ENCODE measurements at regions not wholly inside any gene's neighbourhood (a gene's known extent, or its start where the extent isn't known, plus 50 kb on each side); places are given as distances from the start of the nearest gene placed in this dataset.

DNA sequence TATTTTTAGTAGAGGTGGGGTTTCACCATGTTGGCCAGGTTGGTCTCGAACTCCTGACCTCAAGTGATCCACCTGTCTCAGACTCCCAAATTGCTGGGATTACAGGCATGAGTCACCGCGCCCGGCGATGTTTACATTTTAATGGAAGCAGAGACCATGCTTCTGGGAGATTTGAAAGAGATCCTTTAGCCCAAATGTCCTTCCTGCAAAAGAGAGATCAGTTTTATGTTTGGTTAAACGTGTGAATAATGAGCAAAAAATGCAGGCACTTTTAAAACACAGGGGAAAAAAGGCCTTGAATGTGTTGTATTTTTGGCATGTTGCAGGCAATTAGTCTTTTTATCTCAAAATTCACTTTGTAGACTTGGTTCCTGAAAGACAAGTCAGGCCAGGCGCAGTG, 95.8 kb upstream of the ELOVL6 start:
- H3K27ac Mint-ChIP-seq: no peak overlapping the region
- H3K9me3 ChIP-seq (ENCODE audit: control insufficient read depth, low read length, poor library complexity, severe bottlenecking): no peaks in the 10 kb centered on the region
- peaks cover 56% of the 10 kb centered on the region for H3K27me3 Mint-ChIP-seq
- peaks cover under 1% of the 10 kb centered on the region for H3K36me3 Mint-ChIP-seq (ENCODE audit: low read depth)
- ATAC-seq: no peak
- peaks cover 2% of the 10 kb centered on the region for H3K4me1 Mint-ChIP-seq
- no peak for DNase-seq
- H3K4me3 Mint-ChIP-seq: no peak overlapping the region

DNA sequence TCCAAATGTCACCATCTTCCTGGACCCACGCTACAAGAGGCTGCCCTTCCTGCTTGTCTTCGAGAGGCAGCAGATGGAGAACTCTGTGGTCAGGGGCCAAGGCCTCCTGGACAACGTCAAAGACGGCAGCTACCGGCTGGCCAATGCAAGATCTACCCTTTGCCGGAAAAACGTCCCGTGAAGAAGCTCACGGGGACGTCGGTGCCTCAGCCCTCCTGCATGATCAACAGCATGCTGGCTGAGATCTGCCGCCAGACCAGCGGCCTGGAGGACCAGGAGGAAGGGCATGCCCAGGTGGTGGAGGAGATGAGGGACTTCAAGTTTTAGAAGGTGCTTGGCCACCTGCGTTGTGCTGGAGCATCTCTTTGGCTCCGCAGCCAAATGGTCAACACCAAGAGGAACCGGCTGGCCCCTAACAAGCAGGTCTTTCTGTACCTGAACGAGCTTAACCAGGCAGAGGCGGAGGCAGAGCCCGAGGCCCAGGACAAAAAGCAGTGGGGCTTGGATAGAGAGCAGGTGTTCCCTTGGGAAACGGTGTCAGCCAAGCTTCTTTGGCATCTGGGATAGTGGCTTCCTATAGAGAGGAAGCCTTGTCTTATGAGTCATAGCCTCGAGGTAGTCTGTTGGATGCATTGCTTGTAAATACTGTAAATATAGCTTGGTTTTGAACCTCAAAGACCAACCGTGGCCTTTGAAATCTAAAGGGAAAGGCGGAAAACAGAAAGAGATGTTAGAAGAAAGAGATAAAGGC, 94.8 kb upstream of the ELOVL6 start:
- peaks cover 56% of the 10 kb centered on the region for H3K27me3 Mint-ChIP-seq
- no peaks in the 10 kb centered on the region for H3K9me3 ChIP-seq (ENCODE audit: control insufficient read depth, low read length, poor library complexity, severe bottlenecking)
- DNase-seq (no peak), ATAC-seq (no peak)
- no peak overlapping the region for H3K27ac Mint-ChIP-seq
- no peak overlapping the region for H3K4me3 Mint-ChIP-seq
- peaks cover 2% of the 10 kb centered on the region for H3K4me1 Mint-ChIP-seq
- peaks cover 4% of the 10 kb centered on the region for H3K36me3 Mint-ChIP-seq (ENCODE audit: low read depth)

DNA sequence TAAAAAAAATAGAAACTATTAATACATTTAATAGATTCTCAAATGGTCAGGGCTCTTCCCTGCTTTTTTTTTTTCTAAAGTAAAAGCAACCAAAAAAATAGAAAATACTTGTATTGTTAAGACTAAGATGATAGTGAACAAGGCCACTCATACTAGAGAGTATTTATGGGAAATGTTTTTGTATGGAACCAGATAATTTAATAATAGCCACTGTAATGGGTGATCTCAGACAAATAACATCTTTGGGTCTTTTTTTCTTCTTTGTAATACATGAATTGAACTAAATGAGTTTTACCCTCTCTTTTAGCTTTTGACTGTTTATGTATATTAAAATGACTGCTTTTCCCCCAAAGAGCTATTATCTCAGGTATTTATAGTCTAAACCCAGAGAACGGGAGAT, 92.1 kb upstream of the ELOVL6 start:
- no peaks in the 10 kb centered on the region for H3K9me3 ChIP-seq (ENCODE audit: control insufficient read depth, low read length, poor library complexity, severe bottlenecking)
- Mint-ChIP-seq H3K4me1 (peaks cover 2% of the 10 kb centered on the region), H3K27me3 (peaks cover 48% of the 10 kb centered on the region), H3K4me3 (no peak overlapping the region), H3K27ac (no peak overlapping the region), H3K36me3 (ENCODE audit: low read depth) (peaks cover 4% of the 10 kb centered on the region)
- DNase-seq (no peak), ATAC-seq (no peak)

DNA sequence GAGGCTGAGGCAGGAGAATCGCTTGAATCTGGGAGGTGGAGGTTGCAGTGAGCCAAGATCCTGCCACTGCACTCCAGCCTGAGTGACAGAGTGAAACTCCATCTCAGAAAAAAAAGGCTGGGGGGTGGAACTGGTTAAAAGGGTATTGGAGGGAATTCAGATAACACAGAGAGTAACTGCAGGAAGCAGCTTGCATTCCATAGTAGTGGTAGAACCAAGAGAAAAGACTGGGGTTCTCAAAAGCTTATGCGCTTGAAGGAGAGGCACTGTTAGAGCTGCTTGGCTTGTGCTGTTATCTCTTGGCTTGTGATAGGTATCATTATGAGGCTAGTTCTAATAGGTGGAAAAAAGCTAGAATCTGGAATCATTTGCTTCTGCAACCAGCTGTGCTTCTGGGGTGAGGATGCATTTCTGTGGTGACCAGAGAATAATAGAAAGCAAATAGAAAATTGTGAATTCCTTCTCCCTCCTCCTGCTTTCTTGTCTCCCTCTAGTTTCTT, 91.2 kb upstream of the ELOVL6 start:
- Mint-ChIP-seq H3K27me3 (peaks cover 48% of the 10 kb centered on the region), H3K27ac (no peak overlapping the region), H3K4me3 (no peak overlapping the region), H3K4me1 (peaks cover 2% of the 10 kb centered on the region), H3K36me3 (ENCODE audit: low read depth) (peaks cover 4% of the 10 kb centered on the region)
- DNase-seq: no peak
- H3K9me3 ChIP-seq (ENCODE audit: control insufficient read depth, low read length, poor library complexity, severe bottlenecking): no peaks in the 10 kb centered on the region
- no peak for ATAC-seq

DNA sequence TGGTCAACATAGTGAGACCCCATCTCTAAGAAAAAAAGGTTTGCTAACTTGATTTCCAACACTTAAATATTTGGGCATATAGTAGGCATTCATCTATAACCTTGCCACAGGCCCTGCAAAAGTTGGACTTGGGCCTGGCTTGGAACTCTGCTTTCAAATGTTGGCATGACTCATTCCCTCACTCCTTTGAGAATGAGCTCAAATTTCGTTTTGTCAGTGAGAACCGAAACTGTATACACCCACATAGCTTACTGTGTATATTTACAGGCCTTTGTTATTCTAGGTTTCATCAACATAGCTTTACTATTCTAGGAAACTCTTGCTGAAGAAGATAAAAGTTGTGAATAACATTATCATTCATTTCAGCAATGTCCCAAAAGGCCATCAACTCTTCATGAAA, 88.7 kb upstream of the ELOVL6 start:
- H3K27me3 Mint-ChIP-seq: peaks cover 38% of the 10 kb centered on the region
- ATAC-seq (no peak), DNase-seq (no peak)
- peaks cover 4% of the 10 kb centered on the region for H3K36me3 Mint-ChIP-seq (ENCODE audit: low read depth)
- H3K9me3 ChIP-seq (ENCODE audit: control insufficient read depth, low read length, poor library complexity, severe bottlenecking): no peaks in the 10 kb centered on the region
- H3K4me3 Mint-ChIP-seq: no peak overlapping the region
- H3K4me1 Mint-ChIP-seq: peaks cover 2% of the 10 kb centered on the region
- no peak overlapping the region for H3K27ac Mint-ChIP-seq

DNA sequence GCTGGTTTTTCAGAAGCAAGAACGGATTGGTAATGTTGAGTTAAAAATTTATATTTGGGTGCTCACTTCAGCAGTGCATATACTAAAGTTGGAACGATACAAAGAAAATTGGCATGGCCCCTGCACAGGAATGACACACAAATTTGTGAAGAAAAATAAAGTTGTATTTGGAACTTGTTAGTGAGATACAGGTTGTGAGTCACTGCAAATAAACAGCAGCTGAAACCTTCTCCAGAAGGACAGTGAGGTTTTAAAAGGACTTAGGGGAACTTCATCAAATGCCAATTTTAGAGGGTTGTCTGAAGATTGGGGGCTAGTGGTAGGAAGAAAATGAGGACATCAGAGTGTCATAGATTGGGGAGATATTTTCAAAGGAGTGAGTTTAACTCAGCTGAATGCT, 79.7 kb upstream of the ELOVL6 start:
- H3K36me3 Mint-ChIP-seq (ENCODE audit: low read depth): peaks cover 2% of the 10 kb centered on the region
- DNase-seq (no peak), ATAC-seq (no peak)
- H3K4me1 Mint-ChIP-seq: no peaks in the 10 kb centered on the region
- no peak overlapping the region for H3K4me3 Mint-ChIP-seq
- H3K27ac Mint-ChIP-seq: no peak overlapping the region
- no peaks in the 10 kb centered on the region for H3K9me3 ChIP-seq (ENCODE audit: control insufficient read depth, low read length, poor library complexity, severe bottlenecking)
- H3K27me3 Mint-ChIP-seq: peaks cover 30% of the 10 kb centered on the region

DNA sequence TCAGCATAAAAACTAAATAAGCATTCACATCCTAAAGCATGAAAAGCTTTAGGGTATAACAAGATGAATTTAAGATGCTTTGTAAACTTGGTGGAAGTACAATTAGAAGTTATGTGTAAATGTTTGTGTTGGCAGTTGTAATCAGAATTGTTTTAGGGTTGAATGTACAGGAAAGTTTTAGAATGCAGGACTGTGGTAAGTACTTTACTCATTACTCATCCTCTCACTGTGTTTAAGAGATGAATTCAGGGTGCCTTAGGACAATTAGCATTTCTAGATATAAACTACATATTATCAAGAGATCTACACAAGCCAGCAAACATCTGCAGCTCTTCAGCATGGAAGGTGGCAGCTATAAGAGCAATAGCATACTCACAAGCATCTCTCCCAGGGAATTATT, 77.5 kb upstream of the ELOVL6 start:
- H3K4me3 Mint-ChIP-seq: no peak overlapping the region
- no peak overlapping the region for H3K27ac Mint-ChIP-seq
- no peak for ATAC-seq

DNA sequence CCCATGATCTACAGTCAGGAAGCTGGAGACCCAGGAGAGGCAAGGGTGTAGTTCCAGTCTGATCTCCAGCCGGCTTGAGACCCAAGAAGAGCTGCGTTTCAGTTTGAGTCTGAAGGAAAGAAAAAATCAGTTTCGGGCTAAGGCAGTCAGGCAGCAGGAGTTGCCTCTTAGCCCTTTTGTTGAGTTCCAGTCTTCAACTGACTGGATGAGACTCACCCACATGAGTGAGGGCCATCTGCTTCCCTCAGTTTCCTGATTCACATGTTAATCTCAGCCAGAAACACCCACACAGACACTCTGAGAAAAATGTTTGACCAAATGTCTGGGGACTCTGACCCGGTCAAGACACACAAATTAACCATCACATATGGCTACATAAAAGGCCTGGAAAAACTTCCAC, 73.6 kb upstream of the ELOVL6 start:
- Mint-ChIP-seq H3K4me3 (no peak overlapping the region), H3K27ac (no peak overlapping the region), H3K4me1 (no peaks in the 10 kb centered on the region), H3K27me3 (peaks cover 4% of the 10 kb centered on the region), H3K36me3 (ENCODE audit: low read depth) (peaks cover 2% of the 10 kb centered on the region)
- DNase-seq (no peak), ATAC-seq (no peak)
- H3K9me3 ChIP-seq (ENCODE audit: control insufficient read depth, low read length, poor library complexity, severe bottlenecking): no peaks in the 10 kb centered on the region

More for the DNA sequence above, 77.5 kb upstream of the ELOVL6 start:
- no peak for DNase-seq
- no peaks in the 10 kb centered on the region for H3K4me1 Mint-ChIP-seq
- peaks cover 2% of the 10 kb centered on the region for H3K36me3 Mint-ChIP-seq (ENCODE audit: low read depth)
- H3K9me3 ChIP-seq (ENCODE audit: control insufficient read depth, low read length, poor library complexity, severe bottlenecking): no peaks in the 10 kb centered on the region
- H3K27me3 Mint-ChIP-seq: peaks cover 18% of the 10 kb centered on the region

DNA sequence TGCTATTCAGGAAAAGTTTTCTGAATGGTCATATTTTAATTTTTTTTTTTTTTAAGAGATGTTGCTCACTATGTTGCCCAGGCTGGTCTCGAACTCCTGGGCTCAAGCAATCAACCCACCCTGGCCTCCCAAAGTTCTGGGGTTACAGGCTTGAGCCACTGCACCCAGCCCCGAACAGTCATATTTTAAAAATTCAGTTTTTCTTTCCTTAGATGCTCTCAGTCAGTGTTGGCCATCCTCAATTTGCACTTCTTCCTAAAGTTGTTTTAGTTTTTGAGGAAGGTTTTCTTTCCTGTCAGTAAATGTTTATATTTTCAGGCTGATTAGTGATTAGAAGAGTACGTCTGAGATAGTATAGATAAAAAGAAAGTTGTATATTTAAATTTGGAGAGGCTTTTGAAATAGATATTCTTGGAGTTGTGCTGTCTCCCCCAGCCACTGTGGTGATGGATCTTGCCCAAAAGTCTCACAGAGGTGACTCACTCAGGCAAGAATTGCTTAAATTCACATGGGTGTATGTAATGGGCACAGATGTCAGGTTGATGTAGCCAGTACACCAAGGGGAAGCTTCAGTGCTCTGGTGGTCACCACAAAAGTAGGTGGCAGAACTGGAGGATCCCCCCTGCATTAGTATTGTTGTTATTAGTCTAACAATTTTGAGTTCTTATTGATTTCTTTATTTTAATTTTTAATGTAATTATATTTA, 72.2 kb upstream of the ELOVL6 start:
- H3K9me3 ChIP-seq (ENCODE audit: control insufficient read depth, low read length, poor library complexity, severe bottlenecking): no peaks in the 10 kb centered on the region
- no peak for ATAC-seq
- no peak overlapping the region for H3K4me3 Mint-ChIP-seq

DNA sequence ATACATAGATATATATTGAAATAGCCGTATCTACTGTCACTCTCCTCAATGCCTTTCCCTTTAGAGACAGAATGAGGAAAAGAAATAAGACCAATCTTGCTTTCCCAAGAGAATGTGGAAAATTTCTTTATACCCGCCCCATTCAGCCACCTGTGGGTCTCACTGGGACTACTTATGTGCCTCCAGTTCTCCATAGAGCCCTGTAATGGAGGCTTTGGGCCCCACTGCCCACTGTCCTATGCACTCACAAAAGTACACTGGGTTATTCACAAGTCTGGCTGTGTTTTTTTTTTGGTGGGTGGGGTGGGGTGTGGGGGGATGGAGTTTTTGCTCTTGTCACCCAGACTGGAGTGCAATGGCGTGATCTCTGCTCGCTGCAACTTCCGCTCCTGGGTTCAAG, 70.4 kb upstream of the ELOVL6 start:
- ATAC-seq (no peak), DNase-seq (no peak)
- Mint-ChIP-seq H3K27ac (no peak overlapping the region), H3K4me1 (no peaks in the 10 kb centered on the region), H3K36me3 (ENCODE audit: low read depth) (no peaks in the 10 kb centered on the region), H3K4me3 (no peak overlapping the region), H3K27me3 (peaks cover 2% of the 10 kb centered on the region)
- no peaks in the 10 kb centered on the region for H3K9me3 ChIP-seq (ENCODE audit: control insufficient read depth, low read length, poor library complexity, severe bottlenecking)

More for the DNA sequence above, 72.2 kb upstream of the ELOVL6 start:
- Mint-ChIP-seq H3K4me1 (no peaks in the 10 kb centered on the region), H3K27ac (no peak overlapping the region), H3K36me3 (ENCODE audit: low read depth) (peaks cover under 1% of the 10 kb centered on the region), H3K27me3 (peaks cover 4% of the 10 kb centered on the region)
- DNase-seq: no peak

DNA sequence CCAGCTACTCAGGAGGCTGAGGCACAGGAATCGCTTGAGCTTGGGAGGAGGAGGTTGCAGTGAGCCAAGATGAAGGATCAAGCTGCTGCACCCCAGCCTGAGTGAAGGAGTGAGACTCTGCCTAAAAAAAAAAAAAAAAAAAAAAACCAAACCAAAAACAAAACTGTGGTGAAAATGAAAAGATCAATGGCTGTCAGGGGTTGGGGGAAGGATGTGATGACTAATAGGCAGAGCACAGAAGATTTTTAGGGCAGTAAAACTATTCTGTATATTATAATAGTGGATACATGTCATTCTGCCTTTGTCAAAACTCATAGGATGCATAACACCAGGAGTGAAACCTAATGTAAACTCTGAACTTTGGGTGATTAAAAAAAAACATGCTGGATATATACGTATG, 69.9 kb upstream of the ELOVL6 start:
- H3K4me3 Mint-ChIP-seq: no peak overlapping the region
- H3K36me3 Mint-ChIP-seq (ENCODE audit: low read depth): no peaks in the 10 kb centered on the region
- H3K4me1 Mint-ChIP-seq: no peaks in the 10 kb centered on the region
- H3K27ac Mint-ChIP-seq: peak overlapping the region; percentile 74
- no peaks in the 10 kb centered on the region for H3K27me3 Mint-ChIP-seq
- no peak for DNase-seq
- H3K9me3 ChIP-seq (ENCODE audit: control insufficient read depth, low read length, poor library complexity, severe bottlenecking): no peaks in the 10 kb centered on the region
- no peak for ATAC-seq

DNA sequence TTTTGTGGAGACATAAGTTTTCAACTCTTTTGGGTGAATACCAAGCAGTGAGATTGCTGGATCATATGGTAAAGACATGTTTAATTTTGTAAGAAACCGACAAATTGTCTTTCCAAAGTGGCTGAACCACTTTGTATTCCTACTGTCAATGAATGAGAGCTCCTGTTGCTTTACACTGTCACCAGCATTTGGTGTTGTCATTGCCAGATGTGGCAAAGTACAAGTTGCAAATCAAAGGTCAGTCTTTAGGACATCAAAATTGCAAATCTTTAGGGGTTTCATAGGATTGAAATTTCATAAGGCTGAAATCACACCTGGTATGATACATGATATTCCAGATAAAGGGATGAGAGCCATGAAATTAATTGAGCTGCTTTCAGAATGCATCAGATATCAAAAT, 67.7 kb upstream of the ELOVL6 start:
- Mint-ChIP-seq H3K4me1 (no peaks in the 10 kb centered on the region), H3K4me3 (no peak overlapping the region), H3K27ac (no peak overlapping the region), H3K36me3 (ENCODE audit: low read depth) (no peaks in the 10 kb centered on the region), H3K27me3 (no peaks in the 10 kb centered on the region)
- no peak for ATAC-seq
- H3K9me3 ChIP-seq (ENCODE audit: control insufficient read depth, low read length, poor library complexity, severe bottlenecking): no peaks in the 10 kb centered on the region
- no peak for DNase-seq

DNA sequence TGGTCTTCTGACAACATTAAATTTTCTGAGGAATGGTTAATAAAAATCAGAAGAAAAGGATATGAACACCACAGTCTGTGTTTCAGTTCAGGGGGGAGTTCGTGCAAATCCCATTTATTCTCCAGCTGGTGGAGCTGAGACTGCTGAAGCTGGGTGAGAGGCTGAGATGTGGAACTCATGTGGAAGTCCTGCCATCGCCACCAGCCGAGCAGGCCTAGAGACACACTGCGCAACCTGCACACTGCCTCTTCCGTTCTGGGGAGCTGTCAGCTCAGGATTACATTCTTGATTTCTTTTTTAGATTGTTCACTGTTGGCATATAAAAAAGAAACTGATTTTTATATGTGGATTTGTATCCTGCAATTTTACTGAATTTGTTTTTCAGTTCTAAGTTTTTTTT, 66.6 kb upstream of the ELOVL6 start:
- no peaks in the 10 kb centered on the region for H3K27me3 Mint-ChIP-seq
- no peaks in the 10 kb centered on the region for H3K4me1 Mint-ChIP-seq

DNA sequence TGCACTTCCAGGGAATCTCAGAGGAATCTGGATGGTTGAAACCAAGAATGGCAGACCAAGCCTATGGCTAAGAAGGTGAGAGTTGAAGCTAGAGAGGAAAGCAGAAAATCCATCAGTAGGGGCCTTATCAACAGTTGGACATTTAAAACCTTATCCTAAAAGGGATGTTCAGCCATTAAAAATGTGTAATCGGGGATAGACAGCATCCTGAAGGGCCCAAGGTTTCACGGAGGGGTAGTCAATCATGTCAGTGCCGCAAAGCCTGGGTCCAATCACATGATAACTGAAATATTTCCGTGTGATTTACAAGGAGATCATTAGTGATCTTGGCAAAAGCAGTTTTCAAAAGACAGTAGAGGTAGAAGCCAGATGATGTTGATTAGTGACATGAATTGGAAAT, 61.9 kb upstream of the ELOVL6 start:
- DNase-seq (no peak), ATAC-seq (no peak)
- Mint-ChIP-seq H3K27me3 (peaks cover 4% of the 10 kb centered on the region), H3K4me1 (no peaks in the 10 kb centered on the region), H3K27ac (no peak overlapping the region), H3K4me3 (no peak overlapping the region), H3K36me3 (ENCODE audit: low read depth) (no peaks in the 10 kb centered on the region)
- H3K9me3 ChIP-seq (ENCODE audit: control insufficient read depth, low read length, poor library complexity, severe bottlenecking): no peaks in the 10 kb centered on the region

More for the DNA sequence above, 66.6 kb upstream of the ELOVL6 start:
- DNase-seq (no peak), ATAC-seq (no peak)
- Mint-ChIP-seq H3K36me3 (ENCODE audit: low read depth) (no peaks in the 10 kb centered on the region), H3K4me3 (no peak overlapping the region), H3K27ac (no peak overlapping the region)
- no peaks in the 10 kb centered on the region for H3K9me3 ChIP-seq (ENCODE audit: control insufficient read depth, low read length, poor library complexity, severe bottlenecking)
